Esophagus squamous epithelium (tissue), 4 donors: ENCODE measurements at regions not wholly inside any gene's neighbourhood (a gene's known extent, or its start where the extent isn't known, plus 50 kb on each side); places are given as distances from the start of the nearest gene placed in this dataset.

Source experiments
- POLR2A ChIP-seq, 4 donors: fragments of 450-650 bp; IDR thresholded peaks; one replicate each; pipeline ENCODE4 v1.6.1; 2017; ENCODE audit warnings: antibody characterized with exemption in 4 of 4, mild to moderate bottlenecking in 4 of 4, moderate library complexity in 3 of 4
- TF ChIP-seq, protein P1 (sequence below), 6 experiments: fragments of 450-650 bp in 4 of 6; fragments of 200-600 bp in 2 of 6; sonication (generic) in 2 of 6; IDR thresholded peaks; one replicate each; pipeline ENCODE4 v1.5.1; 2016 to 2019; ENCODE audit warnings: antibody characterized with exemption in 6 of 6, mild to moderate bottlenecking in 4 of 6, moderate library complexity in 4 of 6

DNA sequence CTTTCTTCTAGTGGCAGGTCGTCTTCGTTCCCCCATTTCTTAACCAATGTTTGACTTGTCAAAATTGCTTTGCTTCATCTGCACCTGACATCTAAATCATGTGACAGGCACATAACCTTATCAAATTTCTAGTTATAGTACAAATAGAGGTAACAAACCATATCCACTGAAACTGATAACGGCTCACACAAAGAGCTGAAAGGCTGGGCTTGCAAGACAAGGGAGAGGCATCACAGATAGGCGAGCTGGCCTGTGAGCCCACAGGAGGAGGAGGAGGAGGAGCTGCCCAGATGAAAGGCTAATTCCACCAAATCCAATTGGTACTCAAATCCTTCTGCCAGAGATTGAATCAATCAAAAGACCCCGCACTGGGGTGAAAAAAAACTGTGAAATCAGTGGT lies 80.2 kb upstream of the NEBL start:
- TF ChIP-seq, protein P1, sequence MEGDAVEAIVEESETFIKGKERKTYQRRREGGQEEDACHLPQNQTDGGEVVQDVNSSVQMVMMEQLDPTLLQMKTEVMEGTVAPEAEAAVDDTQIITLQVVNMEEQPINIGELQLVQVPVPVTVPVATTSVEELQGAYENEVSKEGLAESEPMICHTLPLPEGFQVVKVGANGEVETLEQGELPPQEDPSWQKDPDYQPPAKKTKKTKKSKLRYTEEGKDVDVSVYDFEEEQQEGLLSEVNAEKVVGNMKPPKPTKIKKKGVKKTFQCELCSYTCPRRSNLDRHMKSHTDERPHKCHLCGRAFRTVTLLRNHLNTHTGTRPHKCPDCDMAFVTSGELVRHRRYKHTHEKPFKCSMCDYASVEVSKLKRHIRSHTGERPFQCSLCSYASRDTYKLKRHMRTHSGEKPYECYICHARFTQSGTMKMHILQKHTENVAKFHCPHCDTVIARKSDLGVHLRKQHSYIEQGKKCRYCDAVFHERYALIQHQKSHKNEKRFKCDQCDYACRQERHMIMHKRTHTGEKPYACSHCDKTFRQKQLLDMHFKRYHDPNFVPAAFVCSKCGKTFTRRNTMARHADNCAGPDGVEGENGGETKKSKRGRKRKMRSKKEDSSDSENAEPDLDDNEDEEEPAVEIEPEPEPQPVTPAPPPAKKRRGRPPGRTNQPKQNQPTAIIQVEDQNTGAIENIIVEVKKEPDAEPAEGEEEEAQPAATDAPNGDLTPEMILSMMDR (IDR thresholded peaks at IDR 0.05), result no peak
- no peak for TF ChIP-seq POLR2A (IDR thresholded peaks at IDR 0.05)
